ENCODE measurements at regions not wholly inside any gene's neighbourhood (a gene's known extent, or its start where the extent isn't known, plus 50 kb on each side); places are given as distances from the start of the nearest gene placed in this dataset.

DNA sequence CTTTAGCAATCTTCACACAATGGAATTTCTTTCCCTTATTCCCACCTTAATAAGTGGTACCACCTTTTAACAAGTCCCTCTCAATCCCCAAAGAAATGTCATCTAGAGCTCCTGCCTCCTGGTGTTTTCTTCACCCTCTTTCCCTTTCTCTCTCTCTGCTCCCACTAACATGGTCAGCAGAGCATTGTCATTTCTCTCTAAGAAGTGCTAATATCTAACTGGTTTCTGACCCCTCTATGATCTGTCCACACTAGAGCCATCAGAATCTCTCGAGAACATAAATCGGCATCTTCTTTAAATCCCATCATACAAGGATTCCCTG is 161.2 kb upstream of the DTNA start:
- TF ChIP-seq, protein P1, sequence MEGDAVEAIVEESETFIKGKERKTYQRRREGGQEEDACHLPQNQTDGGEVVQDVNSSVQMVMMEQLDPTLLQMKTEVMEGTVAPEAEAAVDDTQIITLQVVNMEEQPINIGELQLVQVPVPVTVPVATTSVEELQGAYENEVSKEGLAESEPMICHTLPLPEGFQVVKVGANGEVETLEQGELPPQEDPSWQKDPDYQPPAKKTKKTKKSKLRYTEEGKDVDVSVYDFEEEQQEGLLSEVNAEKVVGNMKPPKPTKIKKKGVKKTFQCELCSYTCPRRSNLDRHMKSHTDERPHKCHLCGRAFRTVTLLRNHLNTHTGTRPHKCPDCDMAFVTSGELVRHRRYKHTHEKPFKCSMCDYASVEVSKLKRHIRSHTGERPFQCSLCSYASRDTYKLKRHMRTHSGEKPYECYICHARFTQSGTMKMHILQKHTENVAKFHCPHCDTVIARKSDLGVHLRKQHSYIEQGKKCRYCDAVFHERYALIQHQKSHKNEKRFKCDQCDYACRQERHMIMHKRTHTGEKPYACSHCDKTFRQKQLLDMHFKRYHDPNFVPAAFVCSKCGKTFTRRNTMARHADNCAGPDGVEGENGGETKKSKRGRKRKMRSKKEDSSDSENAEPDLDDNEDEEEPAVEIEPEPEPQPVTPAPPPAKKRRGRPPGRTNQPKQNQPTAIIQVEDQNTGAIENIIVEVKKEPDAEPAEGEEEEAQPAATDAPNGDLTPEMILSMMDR (IDR thresholded peaks at IDR 0.05): no peak
- Histone ChIP-seq H3K27me3 (ENCODE audit: control insufficient read depth, insufficient read depth, low read length) (no peaks in the 10 kb centered on the region), H3K27ac (no peak overlapping the region), H3K36me3 (ENCODE audit: control insufficient read depth, insufficient read depth, low read length) (no peaks in the 10 kb centered on the region), H3K9ac (no peak overlapping the region), H3K4me2 (ENCODE audit: low read length) (no peak overlapping the region), H3K79me2 (no peaks in the 10 kb centered on the region), H3K4me3 (ENCODE audit: low read depth, low read length) (no peak overlapping the region), H3K9me3 (ENCODE audit: control insufficient read depth, low read length) (no peaks in the 10 kb centered on the region), H2AFZ (no peak overlapping the region), H3K4me1 (no peaks in the 10 kb centered on the region)

DNA sequence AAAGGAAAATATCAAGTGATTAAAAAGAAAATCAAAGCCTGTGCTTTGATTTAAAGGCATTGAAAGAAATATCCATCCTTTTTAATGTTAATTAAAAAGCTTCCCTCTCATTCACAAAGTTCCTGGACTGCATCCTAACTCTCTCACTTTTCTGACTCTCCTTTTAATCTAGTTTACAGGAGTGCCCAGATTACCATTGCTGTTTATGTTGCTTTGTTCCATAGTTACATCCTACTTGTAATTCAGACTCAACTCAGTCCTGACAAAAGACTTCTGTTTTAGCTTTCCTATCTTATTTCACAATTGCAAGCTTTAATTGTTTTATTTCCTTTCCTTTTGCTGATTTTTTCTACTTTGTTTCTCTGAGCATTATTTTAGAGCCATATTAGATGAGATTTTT is 160.7 kb upstream of the DTNA start:
- no peaks in the 10 kb centered on the region for H3K4me1 ChIP-seq
- no peaks in the 10 kb centered on the region for H3K79me2 ChIP-seq
- no peaks in the 10 kb centered on the region for H3K27me3 ChIP-seq (ENCODE audit: control insufficient read depth, insufficient read depth, low read length)
- H2AFZ ChIP-seq: no peak overlapping the region
- H3K4me3 ChIP-seq (ENCODE audit: low read depth, low read length): no peak overlapping the region
- H3K9ac ChIP-seq: no peak overlapping the region
- TF ChIP-seq, protein P1 (IDR thresholded peaks at IDR 0.05): no peak
- H3K9me3 ChIP-seq (ENCODE audit: control insufficient read depth, low read length): no peaks in the 10 kb centered on the region
- no peaks in the 10 kb centered on the region for H3K36me3 ChIP-seq (ENCODE audit: control insufficient read depth, insufficient read depth, low read length)
- no peak overlapping the region for H3K4me2 ChIP-seq (ENCODE audit: low read length)
- no peak overlapping the region for H3K27ac ChIP-seq

- TF ChIP-seq, protein P1 (IDR thresholded peaks at IDR 0.05): no peak
- Histone ChIP-seq H3K4me1 (no peaks in the 10 kb centered on the region), H3K27me3 (ENCODE audit: control insufficient read depth, insufficient read depth, low read length) (no peaks in the 10 kb centered on the region), H3K36me3 (ENCODE audit: control insufficient read depth, insufficient read depth, low read length) (no peaks in the 10 kb centered on the region), H2AFZ (no peak overlapping the region), H3K27ac (no peak overlapping the region), H3K9ac (no peak overlapping the region), H3K4me3 (ENCODE audit: low read depth, low read length) (no peak overlapping the region), H3K4me2 (ENCODE audit: low read length) (no peak overlapping the region), H3K79me2 (no peaks in the 10 kb centered on the region), H3K9me3 (ENCODE audit: control insufficient read depth, low read length) (no peaks in the 10 kb centered on the region)
Measured at GRCh38 chr18:34550156-34550555, 159.9 kb upstream of the DTNA start.

GRCh38 chr18:34550902-34551301 is 159.2 kb upstream of the DTNA start:
- Histone ChIP-seq H3K36me3 (ENCODE audit: control insufficient read depth, insufficient read depth, low read length) (no peaks in the 10 kb centered on the region), H3K27me3 (ENCODE audit: control insufficient read depth, insufficient read depth, low read length) (no peaks in the 10 kb centered on the region), H3K27ac (no peak overlapping the region), H3K9ac (no peak overlapping the region), H3K9me3 (ENCODE audit: control insufficient read depth, low read length) (no peaks in the 10 kb centered on the region), H3K4me3 (ENCODE audit: low read depth, low read length) (no peak overlapping the region), H3K4me2 (ENCODE audit: low read length) (no peak overlapping the region), H3K79me2 (no peaks in the 10 kb centered on the region), H3K4me1 (no peaks in the 10 kb centered on the region), H2AFZ (no peak overlapping the region)
- TF ChIP-seq, protein P1 (IDR thresholded peaks at IDR 0.05): no peak

- TF ChIP-seq, protein P1 (IDR thresholded peaks at IDR 0.05): no peak
Measured at GRCh38 chr18:34551824-34552223, 158.3 kb upstream of the DTNA start.

More at GRCh38 chr18:34551824-34552223, 158.3 kb upstream of the DTNA start:
- Histone ChIP-seq H3K27ac (no peak overlapping the region), H2AFZ (no peak overlapping the region), H3K36me3 (ENCODE audit: control insufficient read depth, insufficient read depth, low read length) (no peaks in the 10 kb centered on the region), H3K4me2 (ENCODE audit: low read length) (no peak overlapping the region), H3K79me2 (no peaks in the 10 kb centered on the region), H3K4me1 (no peaks in the 10 kb centered on the region), H3K9me3 (ENCODE audit: control insufficient read depth, low read length) (no peaks in the 10 kb centered on the region), H3K4me3 (ENCODE audit: low read depth, low read length) (no peak overlapping the region), H3K9ac (no peak overlapping the region), H3K27me3 (ENCODE audit: control insufficient read depth, insufficient read depth, low read length) (no peaks in the 10 kb centered on the region)

Measured in parathyroid adenoma (tissue), 2 donors.